Stomach (tissue), 4 donors: ENCODE measurements at regions not wholly inside any gene's neighbourhood (a gene's known extent, or its start where the extent isn't known, plus 50 kb on each side); places are given as distances from the start of the nearest gene placed in this dataset.

ENCODE experiments used
- EP300 ChIP-seq: sonication (generic); formaldehyde crosslinking; IDR thresholded peaks from one replicate; pipeline ENCODE4 v1.6.1; 2017; ENCODE audit warnings: antibody characterized with exemption
- POLR2A ChIP-seq, 4 donors: fragments of 450-650 bp; IDR thresholded peaks; one replicate each; pipeline ENCODE4 v1.6.1; 2016; ENCODE audit warnings: antibody characterized with exemption in 4 of 4, control low read depth in 2 of 4, mild to moderate bottlenecking in 1 of 4, moderate library complexity in 1 of 4
- POLR2AphosphoS5 ChIP-seq, 3 donors: sonication (generic); formaldehyde crosslinking; IDR thresholded peaks; one replicate each; pipeline ENCODE4 v1.6.1; 2016; ENCODE audit warnings: antibody characterized with exemption in 3 of 3
- TF ChIP-seq, protein P1 (sequence below), 7 experiments: fragments of 450-650 bp in 4 of 7; fragments of 200-600 bp in 3 of 7; sonication (generic) in 3 of 7; IDR thresholded peaks; one replicate each; pipeline ENCODE4 v1.5.1; 2016 to 2019; ENCODE audit warnings: antibody characterized with exemption in 7 of 7, control low read depth in 2 of 7, mild to moderate bottlenecking in 1 of 7

DNA sequence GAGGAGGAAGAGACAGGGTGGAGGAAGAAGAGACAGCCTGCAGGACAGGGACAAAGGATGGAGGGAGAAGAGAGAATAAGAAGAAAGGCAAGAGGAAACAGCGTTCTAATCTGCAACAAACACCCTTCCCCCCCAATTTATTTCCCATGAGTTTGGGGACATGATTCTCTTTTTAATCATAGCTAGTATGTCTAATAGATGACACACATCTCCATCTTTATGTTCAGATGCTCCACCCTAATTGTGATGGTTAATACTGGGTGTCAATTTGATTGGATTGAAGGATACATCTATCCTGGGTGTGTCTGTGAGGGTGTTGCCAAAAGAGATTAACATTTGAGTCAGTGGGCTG lies 200.8 kb downstream of the VCY1B start:
- TF ChIP-seq POLR2A (IDR thresholded peaks at IDR 0.05) (no peak), EP300 (no peak), POLR2AphosphoS5 (IDR thresholded peaks at IDR 0.05) (no peak)
- TF ChIP-seq, protein P1, sequence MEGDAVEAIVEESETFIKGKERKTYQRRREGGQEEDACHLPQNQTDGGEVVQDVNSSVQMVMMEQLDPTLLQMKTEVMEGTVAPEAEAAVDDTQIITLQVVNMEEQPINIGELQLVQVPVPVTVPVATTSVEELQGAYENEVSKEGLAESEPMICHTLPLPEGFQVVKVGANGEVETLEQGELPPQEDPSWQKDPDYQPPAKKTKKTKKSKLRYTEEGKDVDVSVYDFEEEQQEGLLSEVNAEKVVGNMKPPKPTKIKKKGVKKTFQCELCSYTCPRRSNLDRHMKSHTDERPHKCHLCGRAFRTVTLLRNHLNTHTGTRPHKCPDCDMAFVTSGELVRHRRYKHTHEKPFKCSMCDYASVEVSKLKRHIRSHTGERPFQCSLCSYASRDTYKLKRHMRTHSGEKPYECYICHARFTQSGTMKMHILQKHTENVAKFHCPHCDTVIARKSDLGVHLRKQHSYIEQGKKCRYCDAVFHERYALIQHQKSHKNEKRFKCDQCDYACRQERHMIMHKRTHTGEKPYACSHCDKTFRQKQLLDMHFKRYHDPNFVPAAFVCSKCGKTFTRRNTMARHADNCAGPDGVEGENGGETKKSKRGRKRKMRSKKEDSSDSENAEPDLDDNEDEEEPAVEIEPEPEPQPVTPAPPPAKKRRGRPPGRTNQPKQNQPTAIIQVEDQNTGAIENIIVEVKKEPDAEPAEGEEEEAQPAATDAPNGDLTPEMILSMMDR (IDR thresholded peaks at IDR 0.05): no peak
